GM19372 (cell line): ENCODE measurements at regions not wholly inside any gene's neighbourhood (a gene's known extent, or its start where the extent isn't known, plus 50 kb on each side); places are given as distances from the start of the nearest gene placed in this dataset.

ENCODE experiments used
- ATAC-seq: cut with Tn5 transposase; IDR thresholded peaks from one replicate; pipeline ENCODE4 v1.9.1; 2021; ENCODE audit warnings: mild to moderate bottlenecking, low read depth, moderate library complexity; ENCODE audit not compliant: unreplicated experiment

- ATAC-seq = no peak
Observed at GRCh38 chr4:176383273-176384077, 63.7 kb downstream of the SPCS3 start.

- ATAC-seq = no peak
Observed at GRCh38 chr4:176385601-176386000, 65.8 kb downstream of the SPCS3 start.

- ATAC-seq = no peak
Observed at GRCh38 chr4:176387571-176387970, 67.8 kb downstream of the SPCS3 start.

- ATAC-seq = no peak
Observed at GRCh38 chr4:176393306-176394013, 73.7 kb downstream of the SPCS3 start.

GRCh38 chr4:176400816-176401461, 81.2 kb downstream of the SPCS3 start:
- ATAC-seq = no peak

- ATAC-seq = no peak
Observed at GRCh38 chr4:176404621-176405020, 84.9 kb downstream of the SPCS3 start.

- ATAC-seq = no peak
Observed at GRCh38 chr4:176406297-176406696, 86.5 kb downstream of the SPCS3 start.

GRCh38 chr4:176406736-176407135, 87.0 kb downstream of the SPCS3 start:
- ATAC-seq = no peak

GRCh38 chr4:176409627-176410026, 89.9 kb downstream of the SPCS3 start:
- no peak for ATAC-seq

GRCh38 chr4:176413171-176413570, 93.4 kb downstream of the SPCS3 start:
- peak; percentile 62 for ATAC-seq

GRCh38 chr4:176422001-176422400, 102.2 kb downstream of the SPCS3 start:
- no peak for ATAC-seq

- ATAC-seq = no peak
Observed at GRCh38 chr4:176422511-176422910, 102.7 kb downstream of the SPCS3 start.

GRCh38 chr4:176425035-176425434, 105.3 kb downstream of the SPCS3 start:
- ATAC-seq = no peak

- ATAC-seq = no peak
Observed at GRCh38 chr4:176432811-176433540, 113.2 kb downstream of the SPCS3 start.

GRCh38 chr4:176433983-176434382, 114.2 kb downstream of the SPCS3 start:
- ATAC-seq = no peak

- no peak for ATAC-seq
Observed at GRCh38 chr4:176435901-176436292, 116.1 kb downstream of the SPCS3 start.

GRCh38 chr4:176436293-176436973, 116.7 kb downstream of the SPCS3 start:
- ATAC-seq = no peak

- no peak for ATAC-seq
Observed at GRCh38 chr4:176437756-176438155, 118.0 kb downstream of the SPCS3 start.

- no peak for ATAC-seq
Observed at GRCh38 chr4:176438401-176438800, 118.6 kb downstream of the SPCS3 start.

GRCh38 chr4:176439611-176440010, 119.8 kb downstream of the SPCS3 start:
- no peak for ATAC-seq
